A172 (cell line): ENCODE measurements at regions not wholly inside any gene's neighbourhood (a gene's known extent, or its start where the extent isn't known, plus 50 kb on each side); places are given as distances from the start of the nearest gene placed in this dataset.
A peak's percentile ranks its signal among the peaks of the same experiment; 100 is the strongest.

Experiments
- DNase-seq: peaks from one replicate; pipeline ENCODE4 v3.0.0-alpha.2; 2015; ENCODE audit warnings: low spot score

- no peak for DNase-seq
These were observed 60.8 kb downstream of the CCNA1 start for GRCh38 chr13:36493046-36493445.

DNA sequence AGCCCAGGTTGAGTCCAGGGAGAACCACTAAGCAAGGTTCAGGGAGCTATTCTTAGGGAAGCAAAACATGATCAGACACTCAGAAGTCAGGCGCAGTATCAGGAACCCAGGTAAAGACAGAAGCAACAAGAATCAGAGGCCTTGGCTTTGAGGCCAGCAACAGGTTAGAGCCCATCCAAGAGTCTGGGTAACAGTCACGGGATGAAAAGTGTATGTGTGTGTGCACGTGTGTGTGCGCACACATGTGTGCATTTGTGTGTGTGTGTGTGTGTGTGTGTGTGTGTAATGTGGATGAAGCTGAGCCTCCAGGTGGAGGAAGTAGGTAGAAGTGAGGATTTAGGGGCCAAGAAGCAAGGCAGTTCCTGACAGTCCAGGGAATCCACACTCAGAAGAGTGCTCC, 63.1 kb downstream of the CCNA1 start:
- no peak for DNase-seq

GRCh38 chr13:36509369-36509768, 77.1 kb downstream of the CCNA1 start:
- no peak for DNase-seq

DNA sequence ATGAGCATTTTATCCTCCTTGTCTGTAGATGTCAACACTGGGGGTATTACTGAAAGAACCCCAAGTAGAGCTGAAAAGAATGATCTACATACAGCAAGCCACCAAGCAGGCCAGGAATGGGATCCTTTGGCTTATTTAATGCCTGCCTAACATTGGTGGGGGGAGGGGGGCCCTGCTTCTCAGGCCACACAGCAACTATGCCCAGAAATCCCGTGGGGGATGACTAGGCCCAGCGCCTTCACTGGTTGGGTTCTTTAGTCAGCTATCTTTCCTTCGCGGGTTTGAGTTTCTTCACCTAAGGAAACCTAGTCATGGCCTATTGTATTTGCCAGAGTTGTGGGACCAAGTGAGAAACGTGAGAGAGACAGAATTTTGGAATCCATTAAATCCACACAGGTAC, 80.5 kb downstream of the CCNA1 start:
- no peak for DNase-seq

GRCh38 chr13:36513266-36513665, 81.0 kb downstream of the CCNA1 start:
- no peak for DNase-seq

GRCh38 chr13:36515466-36515865, 83.2 kb downstream of the CCNA1 start:
- DNase-seq, result no peak

DNA sequence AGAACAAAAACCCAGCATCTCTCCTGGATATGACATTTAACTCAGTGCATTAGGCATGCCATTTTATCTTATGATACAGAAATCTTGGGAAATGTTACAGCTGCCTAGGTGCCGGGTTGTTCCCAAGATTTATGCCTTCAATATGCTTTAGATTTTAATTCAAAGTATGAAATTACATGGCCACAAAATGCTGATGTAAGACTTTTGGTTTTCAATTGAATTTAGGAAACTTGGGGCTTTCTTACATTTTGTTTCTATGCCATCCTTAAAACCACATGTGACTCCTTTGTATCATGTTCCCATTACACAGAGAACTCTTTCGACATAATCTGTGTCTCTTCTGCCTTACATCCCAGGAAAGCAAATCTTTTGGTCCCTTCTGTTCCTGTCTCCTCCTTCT, 83.9 kb downstream of the CCNA1 start:
- no peak for DNase-seq

GRCh38 chr13:36518707-36519106, 86.4 kb downstream of the CCNA1 start:
- no peak for DNase-seq

- DNase-seq, result no peak
These were observed 87.1 kb downstream of the CCNA1 start for GRCh38 chr13:36519432-36519831.

- no peak for DNase-seq
These were observed 87.8 kb downstream of the CCNA1 start for GRCh38 chr13:36520111-36520510.

GRCh38 chr13:36526897-36527296, 94.6 kb downstream of the CCNA1 start:
- no peak for DNase-seq

- no peak for DNase-seq
These were observed 95.8 kb downstream of the CCNA1 start for GRCh38 chr13:36528105-36528504.

DNA sequence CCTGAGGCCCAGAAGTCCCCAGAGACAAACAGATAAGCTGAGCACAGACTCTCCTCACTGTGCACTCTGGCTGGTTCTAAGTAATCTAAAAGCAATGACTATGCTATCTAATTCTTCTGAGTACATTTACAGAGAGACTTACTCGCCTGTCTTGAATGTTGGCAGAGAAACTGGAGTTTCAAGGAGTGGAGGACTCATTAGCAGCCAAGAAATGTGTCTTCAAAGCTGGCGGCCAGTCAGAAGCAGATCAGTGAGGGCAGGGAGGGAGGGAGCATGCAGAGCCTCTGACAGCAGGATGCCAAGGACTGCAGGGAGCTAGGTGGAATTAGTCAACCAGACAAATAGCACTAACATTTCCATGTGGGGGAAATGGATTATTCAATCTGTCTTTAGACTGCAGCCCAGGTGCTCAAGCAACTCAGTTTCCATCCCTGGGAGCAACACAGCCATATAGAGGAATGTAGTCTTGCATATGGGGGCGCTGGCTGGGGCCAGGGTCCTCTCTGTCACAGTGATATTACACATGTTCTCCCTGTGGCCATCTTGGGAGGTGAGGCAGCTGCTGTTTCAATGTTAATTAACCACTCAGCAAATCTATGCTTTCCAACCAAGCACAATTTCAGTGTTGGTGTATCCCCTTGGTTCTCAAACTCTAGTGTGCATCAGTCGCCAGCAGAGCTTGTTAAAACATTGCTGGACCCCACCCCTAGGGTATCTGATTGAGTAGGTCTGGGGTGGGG, 97.9 kb downstream of the CCNA1 start:
- no peak for DNase-seq

- DNase-seq, result no peak
These were observed 98.7 kb downstream of the CCNA1 start for GRCh38 chr13:36530861-36531590.

DNA sequence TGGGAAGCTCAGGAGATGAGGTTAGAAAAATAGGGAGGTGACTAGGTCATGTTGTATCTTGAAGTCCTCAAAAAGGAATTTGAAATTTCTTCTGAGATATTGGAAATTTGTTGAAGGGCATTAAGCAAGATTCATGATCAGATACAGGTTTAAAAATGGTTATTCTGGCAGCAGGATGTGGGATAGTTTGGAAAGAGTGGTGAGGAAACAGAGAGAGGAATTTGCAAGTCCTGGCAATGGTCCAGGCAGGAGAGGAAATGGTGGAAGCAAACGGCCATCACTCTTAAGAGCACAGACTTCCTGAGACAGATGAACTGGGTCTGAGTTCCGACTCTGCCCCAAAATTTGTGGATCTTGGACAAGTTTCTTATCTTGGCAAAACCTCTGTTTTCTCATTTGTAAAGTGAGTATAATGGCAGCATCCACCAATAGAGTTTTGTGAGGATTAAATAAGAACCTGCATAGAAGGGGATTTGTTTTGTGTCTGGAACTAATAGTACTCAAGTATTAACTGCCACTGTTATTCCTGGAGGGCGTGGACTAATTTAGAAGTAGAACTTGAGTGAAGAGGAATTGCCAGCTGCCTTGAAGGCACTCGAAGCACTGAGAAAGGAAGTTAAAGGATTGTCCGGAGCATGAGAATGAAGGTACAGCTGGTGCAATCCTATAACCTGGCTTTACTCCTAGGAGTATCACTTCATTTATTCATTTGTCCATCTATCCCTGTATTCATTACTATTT, 99.6 kb downstream of the CCNA1 start:
- DNase-seq, result peak; percentile 3

- DNase-seq, result no peak
These were observed 101.5 kb downstream of the CCNA1 start for GRCh38 chr13:36533806-36534205.

- DNase-seq, result no peak
These were observed 104.3 kb downstream of the CCNA1 start for GRCh38 chr13:36536546-36536945.

DNA sequence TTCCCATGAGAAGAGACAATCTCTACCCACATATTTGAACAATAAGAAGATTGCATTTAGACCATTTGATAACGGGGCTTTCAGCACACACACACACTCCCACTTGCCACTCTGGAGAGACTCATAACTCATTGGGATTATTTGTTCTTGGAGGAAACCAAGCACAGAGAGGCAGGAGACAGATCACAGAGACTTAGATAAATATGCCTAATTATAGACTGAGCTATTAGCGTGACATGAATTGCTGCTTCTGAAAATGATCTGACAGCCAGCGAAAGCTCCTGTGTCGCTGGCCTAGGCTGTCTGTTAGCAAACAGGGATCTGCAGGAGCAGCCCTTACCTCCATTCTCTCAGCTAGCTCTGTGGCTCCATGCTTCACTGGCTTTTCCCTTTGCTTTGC, 111.4 kb downstream of the CCNA1 start:
- no peak for DNase-seq

DNA sequence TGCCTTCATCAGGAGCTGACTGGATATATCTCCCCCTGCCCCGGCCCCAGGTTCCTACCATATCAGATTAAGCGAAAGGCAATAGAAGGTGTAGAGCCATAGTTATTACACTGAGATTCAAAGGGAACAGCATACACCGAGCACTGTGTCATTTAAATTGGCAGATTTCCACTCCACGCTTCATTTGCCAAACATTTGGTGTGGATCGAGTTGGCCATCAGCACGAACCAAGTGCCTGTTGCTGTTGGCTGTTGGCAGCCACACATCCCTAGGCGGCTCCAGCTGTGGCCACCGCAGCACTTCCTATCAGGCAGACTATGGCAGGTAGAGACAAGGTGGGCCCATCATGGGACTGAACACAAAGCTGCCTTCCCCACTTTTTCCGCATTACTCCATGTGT, 115.8 kb downstream of the CCNA1 start:
- no peak for DNase-seq

- DNase-seq, result no peak
These were observed 116.9 kb downstream of the CCNA1 start for GRCh38 chr13:36549126-36549702.

GRCh38 chr13:36549755-36550154, 117.5 kb downstream of the CCNA1 start:
- no peak for DNase-seq

DNA sequence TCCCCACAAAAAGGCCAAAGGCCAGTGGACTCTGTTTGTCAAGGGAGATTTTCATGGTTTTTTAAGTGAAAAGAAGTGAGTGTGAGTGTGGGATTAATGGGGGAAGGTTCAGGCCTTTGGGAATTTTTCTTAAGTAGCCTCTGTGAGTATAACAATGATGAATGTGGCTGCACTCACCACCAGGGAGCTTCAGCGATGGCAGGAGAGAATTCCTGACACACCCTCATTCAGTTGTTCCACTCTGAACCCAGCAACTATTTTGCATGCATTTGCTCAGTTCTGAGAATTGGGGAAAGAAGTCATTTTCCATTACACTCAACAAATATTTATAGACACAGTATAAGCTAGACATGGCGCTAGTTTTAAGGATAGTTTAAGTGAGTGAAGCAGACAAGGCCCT, 117.9 kb downstream of the CCNA1 start:
- no peak for DNase-seq
